SKM-1 (cell line): ENCODE measurements at regions not wholly inside any gene's neighbourhood (a gene's known extent, or its start where the extent isn't known, plus 50 kb on each side); places are given as distances from the start of the nearest gene placed in this dataset.

Experiments
- DNase-seq: peaks from one replicate; lab custom pipeline; 2025; ENCODE audit not compliant: unreplicated experiment; lab: John Stamatoyannopoulos, UW

DNA sequence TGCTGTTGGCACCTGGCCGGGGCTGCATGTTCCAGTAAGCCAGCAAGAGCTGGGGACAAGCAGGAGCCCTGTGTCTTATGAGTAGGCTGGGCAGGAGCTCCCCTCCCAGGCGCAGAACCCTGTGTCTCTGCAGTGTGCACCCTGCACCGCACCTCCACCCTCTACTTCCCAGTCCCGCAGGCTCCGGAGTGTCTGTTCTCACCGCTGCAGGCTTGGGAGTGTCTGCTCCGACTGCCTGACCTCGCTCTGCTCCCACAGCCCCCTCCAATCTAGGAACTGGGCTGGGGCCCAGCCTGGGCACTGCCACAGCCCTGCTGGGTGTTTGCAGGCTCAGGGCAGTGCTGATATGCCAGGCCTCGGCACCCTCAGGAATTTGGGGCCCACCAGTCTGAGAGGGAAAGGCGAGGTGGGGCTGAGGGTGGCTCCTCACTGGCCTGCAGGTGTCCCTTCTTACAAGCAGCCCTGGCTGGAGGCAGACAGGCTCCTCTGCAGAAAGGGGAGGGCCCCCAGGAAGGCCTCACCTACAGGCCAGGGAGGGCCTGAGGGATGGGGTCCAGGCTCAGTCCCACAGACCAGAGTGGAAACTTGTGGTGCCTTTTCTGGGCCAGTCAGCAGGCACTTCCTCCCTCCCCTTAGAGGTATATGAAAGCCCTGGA is 871.6 kb upstream of the GJE1 start:
- no peak for DNase-seq

DNA sequence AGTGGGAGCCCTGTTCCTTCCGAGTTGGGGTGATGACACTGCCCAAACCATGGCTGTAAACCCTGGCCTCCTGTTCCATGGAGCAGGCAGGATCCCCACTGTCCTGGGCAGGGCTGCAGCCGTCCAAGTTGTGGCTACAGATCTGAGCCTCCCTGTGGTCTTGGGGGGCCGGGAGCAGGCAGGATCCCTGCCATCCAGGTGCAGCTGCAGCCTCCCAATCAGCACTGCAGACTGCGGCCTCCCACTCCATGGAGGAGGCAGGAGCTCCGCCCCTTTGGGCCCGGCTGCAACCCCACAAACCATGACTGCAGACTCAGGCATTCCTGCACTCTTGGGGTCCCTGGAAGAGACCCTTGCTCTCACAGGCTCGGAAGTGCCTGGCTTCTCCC is 872.1 kb upstream of the GJE1 start:
- no peak for DNase-seq

DNA sequence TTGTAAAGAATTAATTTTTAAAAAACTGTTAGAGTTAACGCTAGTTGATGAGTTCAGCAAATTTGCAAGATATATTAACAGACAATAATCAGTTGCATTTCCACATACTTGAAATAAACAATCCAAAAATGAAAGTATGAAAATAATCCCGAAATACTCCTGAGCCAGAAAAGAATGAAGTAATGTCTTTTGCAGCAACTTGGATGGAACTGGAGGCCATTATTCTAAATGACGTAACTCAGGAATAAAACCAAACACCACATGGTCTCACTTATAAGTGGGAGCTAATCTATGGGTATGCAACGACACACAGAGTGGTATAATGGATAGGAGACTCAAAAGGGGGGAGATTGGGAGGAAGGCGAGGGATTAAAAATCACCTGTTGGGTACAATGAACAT is 872.9 kb upstream of the GJE1 start:
- DNase-seq, result no peak

DNA sequence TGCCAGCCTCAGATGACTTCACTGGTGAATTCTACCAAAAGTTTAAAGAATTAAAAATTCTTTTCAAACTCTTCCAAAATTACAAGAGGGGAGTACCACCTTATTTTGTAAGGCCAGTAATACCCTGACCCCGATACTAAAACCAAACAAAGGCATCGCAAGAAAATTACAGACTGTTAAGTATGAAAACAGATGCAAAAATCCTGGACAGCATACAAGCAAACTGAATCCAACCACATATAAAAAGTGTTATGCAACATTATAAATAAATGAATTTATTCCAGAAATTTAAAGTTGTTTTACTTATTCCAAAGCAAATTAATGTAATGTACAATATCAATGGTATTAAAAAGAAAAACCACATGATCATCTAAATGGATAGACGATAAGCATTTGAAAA is 873.6 kb upstream of the GJE1 start:
- no peak for DNase-seq

DNA sequence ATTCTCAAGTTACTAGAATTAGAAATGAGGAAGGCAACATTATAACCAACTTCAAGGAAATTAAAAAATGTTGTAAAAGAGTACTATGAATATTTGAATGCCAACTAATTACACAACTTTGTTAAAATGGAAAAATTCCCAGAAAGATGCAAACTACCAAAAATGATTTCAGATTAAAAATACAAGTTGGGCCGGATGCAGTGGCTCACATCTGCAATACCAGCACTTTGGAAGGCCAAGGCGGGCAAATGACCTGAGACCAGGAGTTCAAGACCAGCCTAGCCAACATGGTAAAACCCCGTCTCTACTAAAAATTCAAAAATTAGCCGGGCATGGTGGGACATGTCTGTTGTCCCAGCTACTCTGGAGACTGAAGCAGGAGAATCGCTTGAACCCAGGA is 874.2 kb upstream of the GJE1 start:
- DNase-seq, result no peak

DNA sequence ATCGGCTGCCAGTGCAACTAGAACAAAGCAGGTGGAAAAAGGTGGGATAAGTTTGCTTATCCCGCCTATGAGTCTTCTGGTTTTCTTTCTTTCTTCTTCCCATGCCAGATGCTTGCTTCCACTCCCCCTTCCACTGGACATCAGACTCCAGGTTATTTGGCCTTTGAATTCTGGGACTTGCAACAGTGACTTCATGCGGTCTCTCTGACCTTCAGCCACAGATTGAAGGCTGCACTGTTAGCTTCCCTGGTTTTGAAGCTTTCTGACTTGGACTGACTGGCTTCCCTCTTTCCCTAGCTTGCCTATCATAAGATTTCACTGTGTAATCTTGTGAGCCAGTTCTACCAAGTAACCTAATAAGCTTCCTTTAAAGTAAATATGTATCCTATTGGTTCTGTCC is 878.4 kb upstream of the GJE1 start:
- DNase-seq, result no peak

DNA sequence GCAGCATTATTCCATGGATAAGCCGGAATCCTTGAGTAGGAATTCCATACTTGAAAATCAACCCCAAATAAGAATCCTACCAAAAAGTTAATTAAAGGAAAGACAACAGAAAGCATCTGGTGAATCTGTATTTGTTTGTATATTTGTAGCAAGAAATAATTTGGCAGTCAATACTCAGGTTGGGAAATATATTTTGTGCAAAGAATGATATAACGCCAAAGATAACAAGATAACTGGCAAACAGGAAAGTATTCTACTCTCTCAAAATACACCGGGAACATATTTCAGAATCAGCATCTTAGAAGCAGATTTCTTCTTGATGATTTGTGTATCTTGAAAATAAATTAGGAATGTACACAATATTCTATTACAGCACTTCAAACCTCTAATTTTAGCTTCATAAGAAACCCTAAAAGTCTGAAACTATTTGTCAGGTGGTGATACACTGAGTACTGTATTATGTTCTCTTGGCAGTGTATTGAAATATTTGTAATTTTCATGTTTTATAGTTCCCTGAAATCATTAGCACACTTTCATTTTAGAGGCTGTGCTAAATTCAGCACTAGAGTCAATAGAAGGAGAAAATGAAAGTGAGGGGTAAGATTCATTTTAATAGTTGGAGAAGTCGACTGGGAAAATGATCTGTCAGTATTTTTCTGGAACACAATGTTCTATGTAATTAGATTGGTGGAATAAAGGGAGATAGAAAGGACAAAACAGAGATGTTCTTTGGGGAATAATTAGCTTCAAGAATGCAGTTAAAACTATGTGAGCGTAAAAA is 879.7 kb upstream of the GJE1 start:
- DNase-seq, result no peak

DNA sequence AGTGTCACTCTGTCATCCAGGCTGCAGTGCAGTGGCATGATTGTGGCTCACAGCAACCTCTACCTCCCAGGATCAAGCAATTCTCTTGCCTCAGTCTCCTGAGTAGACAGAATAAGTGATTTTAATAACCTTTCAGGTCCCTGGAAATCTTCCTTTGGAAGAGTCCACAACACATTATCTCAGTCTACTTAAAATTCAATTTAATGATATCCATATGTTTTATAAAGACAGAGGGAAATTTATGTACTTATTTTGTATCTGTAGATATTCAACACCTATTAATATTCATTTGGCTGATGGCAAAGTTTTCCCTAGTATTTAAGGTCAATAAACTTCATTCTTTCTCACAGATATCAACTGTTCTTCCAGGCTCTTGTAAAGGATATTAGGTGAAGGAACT is 881.4 kb upstream of the GJE1 start:
- no peak for DNase-seq

DNA sequence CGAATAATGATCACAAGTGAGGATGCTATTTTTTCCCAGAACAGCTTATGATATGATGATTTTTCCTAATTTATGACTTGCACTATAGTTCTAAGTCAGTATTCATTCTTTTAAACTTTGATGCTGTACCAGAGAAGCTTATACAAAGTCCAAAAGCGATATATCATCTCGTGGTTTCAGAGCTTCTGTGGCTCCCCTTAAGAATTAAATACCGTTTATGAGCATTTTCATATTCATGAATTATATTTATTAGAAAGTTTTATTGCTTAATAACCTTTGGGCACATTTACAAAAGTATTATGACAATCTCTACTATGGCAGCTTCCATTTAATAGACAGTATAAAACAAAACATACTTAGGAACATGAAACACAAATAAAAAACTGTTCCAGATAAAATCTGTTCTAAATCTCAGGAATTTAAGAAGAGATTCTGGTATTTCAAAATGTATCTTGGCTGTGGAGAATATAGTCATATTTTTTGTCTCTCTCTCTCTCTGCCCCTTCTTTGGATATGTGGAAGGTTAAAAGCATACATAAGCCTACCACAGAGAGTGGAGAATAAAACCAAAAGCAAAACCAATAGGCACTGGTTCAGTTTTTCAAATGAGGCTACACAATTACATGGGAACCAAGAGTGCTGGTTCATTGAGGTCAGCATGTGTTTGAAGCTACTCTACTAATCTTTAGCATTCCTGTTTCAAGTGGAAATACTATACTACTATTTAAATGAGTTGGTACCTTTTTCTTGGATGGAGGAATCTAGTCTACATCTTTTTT is 884.5 kb upstream of the GJE1 start:
- DNase-seq, result no peak

DNA sequence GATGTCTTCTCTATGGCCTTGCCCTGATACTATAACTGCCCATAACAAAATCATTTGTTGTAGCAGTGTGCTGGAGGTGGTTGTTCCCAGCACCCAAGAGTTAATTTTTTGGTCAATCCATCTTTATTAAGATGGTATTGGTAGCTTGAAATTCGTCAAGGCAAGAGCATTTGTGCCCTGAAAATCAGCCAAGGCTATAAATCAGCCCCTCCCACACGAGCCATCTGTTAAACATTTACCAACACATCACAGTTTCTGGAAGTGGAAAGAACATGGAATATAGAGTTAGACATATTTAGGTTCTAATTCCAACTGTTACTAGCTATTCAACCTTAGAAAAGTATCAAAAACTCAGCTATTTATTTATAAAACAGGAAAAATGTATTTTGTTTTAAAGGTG is 888.4 kb upstream of the GJE1 start:
- no peak for DNase-seq

DNA sequence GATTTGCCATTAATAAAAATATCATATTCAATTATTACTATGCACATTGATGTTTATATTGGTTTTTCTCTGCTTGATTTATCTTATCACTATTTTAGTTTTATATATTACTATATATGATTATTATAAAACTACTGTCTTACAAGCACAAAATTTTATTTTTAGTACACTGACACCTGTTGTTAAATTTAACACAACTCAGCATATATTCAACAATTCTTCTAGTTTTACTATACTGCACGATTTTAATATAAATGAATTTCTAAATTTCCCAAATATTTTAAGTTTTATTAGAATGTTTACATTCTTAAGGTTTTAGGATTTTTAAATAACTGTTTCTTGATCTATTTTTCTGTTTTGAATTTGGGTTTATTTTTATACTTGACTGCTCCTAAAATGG is 889.8 kb upstream of the GJE1 start:
- no peak for DNase-seq

DNA sequence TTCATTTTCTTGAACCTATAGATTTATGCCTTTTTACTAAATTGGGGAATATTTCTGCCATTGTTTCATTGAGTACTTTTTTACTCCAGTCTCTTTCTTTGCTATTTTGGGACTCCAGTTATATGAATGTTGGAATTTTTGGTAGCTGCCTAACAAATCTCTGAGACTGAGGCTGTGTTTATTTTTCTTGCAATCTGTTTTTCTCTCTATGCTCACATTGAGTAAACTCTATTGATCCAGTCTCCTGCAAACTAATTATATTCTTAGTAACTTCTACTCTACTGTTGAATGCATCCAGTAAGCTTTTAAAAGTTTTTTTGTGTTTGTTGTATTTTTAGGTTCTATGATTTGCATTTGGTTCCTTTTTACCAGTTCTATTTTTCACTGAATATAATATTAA is 903.4 kb upstream of the GJE1 start:
- DNase-seq, result no peak

DNA sequence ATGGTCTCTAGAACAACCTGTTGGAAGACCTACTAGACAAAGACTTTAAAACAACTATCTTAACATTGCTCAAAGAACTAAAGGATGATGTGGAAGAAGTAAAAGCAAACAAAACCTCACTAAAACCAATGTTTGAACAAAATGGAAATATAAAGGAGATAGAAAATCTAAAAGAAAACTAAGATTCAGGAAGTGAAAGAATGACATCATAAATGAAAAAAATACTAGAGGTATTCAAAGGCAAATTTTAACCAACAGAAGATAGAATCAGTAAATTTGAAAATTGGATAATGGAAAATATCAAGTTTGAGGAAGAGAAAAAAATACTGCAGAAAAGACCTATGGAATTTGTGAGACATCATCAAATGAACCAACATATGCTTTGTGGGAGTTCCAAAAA is 914.1 kb upstream of the GJE1 start:
- no peak for DNase-seq

DNA sequence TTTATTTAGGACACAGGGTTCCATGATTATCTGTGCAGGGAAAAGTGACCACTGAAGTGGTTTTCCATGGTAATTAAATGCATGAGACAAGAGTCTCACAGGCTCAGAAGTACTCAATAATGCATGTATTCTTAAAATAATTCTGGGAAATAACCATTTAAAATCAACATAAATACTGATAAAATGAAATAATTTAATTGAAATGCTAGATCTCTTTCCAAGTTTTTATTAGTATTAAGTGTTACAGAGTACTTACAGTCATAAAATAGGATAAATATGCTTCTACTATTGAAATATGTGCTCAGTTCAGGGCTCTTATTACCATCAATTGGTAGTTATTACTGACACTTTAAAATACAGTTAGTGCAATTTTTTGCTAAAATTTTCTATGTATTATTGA is 916.0 kb upstream of the GJE1 start:
- DNase-seq, result no peak

DNA sequence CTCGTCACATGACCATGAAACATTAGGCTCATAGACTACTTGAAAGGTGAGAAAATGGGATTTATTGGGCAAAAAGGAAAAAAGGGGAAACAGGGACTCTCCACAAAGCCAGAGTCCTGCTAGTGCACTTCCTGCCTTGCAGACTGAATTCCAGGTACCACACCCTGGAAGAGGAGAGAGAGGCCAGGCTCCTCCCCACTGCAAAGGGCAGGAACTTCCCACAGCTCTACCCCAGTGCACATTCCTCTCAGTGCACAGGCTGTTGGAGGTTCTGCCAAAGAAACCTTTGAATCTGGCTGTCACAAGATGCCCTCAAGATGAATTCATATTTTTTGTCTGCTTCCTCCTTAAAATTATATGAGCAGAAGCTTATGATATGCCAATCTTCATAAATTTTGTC is 920.4 kb upstream of the GJE1 start:
- DNase-seq, result no peak

DNA sequence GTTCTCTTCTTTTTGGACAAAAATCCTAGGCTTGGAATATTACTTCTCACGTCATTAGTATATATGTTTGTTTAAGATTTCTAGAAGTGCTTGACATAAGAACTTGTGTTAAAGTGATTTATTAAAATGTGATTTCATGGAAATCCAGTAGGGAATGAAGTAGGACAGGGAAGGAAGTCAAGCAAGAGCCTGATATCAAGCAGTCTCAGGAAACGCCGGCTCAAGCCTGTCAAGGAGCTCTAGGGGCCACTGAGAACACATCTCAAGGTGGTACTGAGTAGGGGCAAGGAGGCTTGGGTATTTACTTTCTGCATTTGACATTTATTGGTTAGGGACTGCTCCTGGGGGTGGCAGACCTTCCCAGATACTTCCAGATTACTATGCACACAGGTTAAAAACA is 920.9 kb upstream of the GJE1 start:
- DNase-seq, result no peak

DNA sequence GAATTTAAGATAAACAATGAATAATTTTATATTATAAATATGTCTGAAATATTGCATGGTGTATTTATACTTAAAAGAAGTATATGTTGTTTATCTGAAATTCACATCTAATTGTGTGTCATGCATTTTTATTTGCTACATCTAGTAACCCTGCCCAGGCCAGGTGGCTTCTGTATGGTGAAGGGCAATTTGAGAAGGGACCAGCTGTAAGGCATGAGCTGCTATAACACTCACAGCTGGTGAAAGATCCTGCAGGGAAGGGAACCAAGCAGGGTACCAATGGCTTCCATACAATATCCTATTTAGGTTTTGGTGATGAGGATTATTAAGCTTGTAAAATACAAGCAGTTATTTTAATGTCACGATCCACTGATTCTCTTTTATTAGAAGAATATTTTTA is 921.8 kb upstream of the GJE1 start:
- DNase-seq, result no peak

DNA sequence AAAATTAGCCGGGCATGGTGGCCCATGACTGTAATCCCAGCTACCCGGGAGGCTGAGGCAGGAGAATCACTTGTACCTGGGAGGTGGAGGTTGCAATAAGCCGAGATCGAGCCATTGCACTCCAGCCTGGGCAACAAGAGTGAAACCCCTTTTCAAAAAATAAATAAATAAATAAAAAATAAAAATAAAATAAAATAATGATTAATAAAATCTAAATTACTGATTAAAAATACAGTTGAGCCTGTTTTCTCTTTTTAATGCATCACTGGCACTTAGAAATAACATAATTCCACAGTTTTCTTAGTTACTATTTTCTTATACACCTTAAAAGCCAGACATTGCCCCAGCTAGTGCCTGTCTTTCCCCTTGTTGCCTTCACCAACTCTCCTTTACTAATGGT is 922.8 kb upstream of the GJE1 start:
- no peak for DNase-seq

DNA sequence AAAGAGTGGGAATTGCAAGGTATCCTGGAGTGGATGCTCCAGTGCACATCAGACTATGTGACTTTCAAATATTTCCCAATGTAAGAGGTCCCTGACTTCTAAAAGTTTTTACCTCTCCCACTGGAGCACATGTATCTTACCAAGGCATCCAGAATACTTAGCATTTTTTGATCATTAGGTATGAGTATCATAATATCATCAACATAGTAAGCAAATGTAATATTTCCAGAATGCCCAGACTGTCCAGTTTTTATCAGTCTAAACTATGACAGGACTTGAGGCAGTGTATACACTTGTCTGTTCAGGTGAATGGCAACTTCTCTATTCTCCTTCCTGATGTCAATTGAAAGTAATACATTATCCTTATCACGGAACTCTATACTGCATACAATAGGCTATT is 924.6 kb upstream of the GJE1 start:
- no peak for DNase-seq

DNA sequence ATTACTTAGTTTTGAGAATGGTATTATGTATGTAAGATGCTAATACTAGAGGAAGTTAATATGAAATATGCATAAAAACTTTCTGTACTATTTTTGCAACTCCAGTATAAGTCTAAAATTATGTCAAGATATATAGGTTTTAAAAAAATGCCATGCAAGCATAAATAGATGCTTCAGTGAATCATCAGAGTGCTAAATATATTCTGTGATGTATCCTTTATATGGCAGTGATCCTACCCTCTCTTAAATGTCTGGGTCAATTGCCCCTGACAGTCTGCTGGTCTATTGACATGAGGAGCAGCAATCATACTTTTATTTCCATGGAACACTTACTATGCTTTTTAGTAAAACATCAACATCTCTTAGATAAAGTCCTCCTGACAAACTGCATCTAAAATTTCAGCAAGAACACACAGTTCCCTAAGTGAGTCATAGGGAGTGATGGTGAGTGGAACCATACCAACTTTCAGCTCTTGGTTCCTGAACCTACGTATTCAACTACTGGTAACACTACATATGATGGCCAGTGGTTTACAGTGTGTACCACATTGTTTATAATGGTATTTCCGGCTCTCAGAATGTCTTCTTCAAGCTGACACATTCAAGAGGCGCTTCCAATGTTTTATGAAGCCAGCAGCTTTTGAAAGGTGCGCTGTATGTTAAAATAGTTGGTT is 928.7 kb upstream of the GJE1 start:
- no peak for DNase-seq

DNA sequence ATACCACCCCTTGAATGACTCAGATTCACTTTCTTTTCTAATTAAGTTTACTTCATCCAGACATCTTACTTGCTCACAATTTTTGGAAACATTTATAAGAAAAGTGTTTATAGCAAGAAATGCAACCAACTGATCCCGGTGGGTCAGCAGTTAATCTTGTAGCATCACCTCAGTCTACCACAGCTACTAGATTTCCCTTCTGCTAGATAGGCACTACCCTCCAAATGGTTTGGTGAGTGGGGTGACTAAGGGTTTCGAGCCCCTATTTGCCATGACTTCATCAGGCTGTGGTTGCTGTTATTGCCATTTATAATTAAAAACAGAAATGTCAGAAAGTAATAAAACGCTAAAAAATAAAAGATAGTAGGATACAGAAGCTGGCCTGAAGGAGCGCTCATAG is 930.1 kb upstream of the GJE1 start:
- no peak for DNase-seq

DNA sequence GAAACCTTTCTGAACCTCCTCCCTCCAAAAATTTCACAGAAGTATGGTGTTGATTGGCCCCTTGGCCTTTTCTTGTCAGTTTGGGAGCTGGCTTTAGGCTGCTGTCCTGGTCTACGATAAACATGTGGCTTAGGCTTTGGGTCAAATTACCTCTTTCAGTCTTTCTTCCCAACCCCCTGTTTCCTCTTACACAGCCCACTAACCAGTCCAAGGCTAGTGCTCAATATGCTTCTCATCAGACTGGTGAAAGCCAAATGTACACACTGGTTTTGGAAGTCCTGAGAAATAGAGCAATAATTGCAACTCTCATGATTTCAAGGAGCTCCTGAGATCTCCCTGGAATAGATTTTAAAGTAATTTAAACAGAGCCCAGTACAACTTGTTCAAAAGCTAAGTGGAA is 933.7 kb upstream of the GJE1 start:
- no peak for DNase-seq
